ENCODE measurements at regions not wholly inside any gene's neighbourhood (a gene's known extent, or its start where the extent isn't known, plus 50 kb on each side); places are given as distances from the start of the nearest gene placed in this dataset.
"Not testable (repeated sequence)": the region's sequence is repeated elsewhere in the genome, so short reads cannot be mapped to it uniquely, and the experiment has no call there.

DNA sequence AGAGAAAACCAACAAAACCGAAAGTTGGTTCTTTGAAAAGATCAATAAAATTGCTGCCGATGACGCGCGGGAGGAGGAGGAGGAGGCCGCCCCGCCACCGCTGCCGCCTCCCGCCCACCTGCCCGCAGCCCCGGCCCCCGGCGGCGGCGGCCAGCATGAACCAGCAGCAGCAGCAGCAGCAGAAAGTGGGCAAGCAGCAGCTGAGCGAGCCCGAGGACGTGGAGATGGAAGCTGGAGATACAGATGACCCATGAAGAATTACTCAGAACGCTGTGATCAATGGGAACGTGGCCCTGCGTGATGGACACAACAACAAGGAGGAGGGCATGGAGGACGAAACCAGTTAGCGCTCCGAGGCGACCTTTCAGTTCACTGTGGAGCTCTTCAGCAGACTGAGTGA is 53.9 kb upstream of the EFNA5 start:
- no peak for ATAC-seq (ENCODE audit: poor library complexity)
- H3K27ac Mint-ChIP-seq: no peak overlapping the region
- H3K27me3 Mint-ChIP-seq: no peaks in the 10 kb centered on the region
- TF ChIP-seq, protein P1, sequence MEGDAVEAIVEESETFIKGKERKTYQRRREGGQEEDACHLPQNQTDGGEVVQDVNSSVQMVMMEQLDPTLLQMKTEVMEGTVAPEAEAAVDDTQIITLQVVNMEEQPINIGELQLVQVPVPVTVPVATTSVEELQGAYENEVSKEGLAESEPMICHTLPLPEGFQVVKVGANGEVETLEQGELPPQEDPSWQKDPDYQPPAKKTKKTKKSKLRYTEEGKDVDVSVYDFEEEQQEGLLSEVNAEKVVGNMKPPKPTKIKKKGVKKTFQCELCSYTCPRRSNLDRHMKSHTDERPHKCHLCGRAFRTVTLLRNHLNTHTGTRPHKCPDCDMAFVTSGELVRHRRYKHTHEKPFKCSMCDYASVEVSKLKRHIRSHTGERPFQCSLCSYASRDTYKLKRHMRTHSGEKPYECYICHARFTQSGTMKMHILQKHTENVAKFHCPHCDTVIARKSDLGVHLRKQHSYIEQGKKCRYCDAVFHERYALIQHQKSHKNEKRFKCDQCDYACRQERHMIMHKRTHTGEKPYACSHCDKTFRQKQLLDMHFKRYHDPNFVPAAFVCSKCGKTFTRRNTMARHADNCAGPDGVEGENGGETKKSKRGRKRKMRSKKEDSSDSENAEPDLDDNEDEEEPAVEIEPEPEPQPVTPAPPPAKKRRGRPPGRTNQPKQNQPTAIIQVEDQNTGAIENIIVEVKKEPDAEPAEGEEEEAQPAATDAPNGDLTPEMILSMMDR (IDR thresholded peaks at IDR 0.05): no peak
- no peaks in the 10 kb centered on the region for H3K4me1 ChIP-seq (ENCODE audit: insufficient read depth, low read length)
- no peak overlapping the region for H3K4me3 ChIP-seq (ENCODE audit: low read length)
- no peaks in the 10 kb centered on the region for H3K27me3 ChIP-seq (ENCODE audit: control insufficient read depth in 1 of 2, insufficient read depth in 2 of 2, low read length in 2 of 2)
- H3K36me3 ChIP-seq (ENCODE audit: insufficient read depth, low read length): no peaks in the 10 kb centered on the region
- H3K4me1 Mint-ChIP-seq (ENCODE audit: low read depth): no peaks in the 10 kb centered on the region
- DNase-seq: no peak
- H3K36me3 Mint-ChIP-seq (ENCODE audit: low read depth): no peaks in the 10 kb centered on the region
- no peak overlapping the region for H3K4me3 Mint-ChIP-seq
- intact Hi-C loops (cut with DNase I, micrococcal nuclease): no loop called here
- H3K9me3 ChIP-seq (ENCODE audit: control insufficient read depth in 1 of 2, insufficient read depth in 1 of 2, low read length in 2 of 2): peaks cover 0 to 10% of the 10 kb centered on the region in 2 experiments
- POLR2A ChIA-PET: no interaction called here
- H3K27ac ChIP-seq (ENCODE audit: low read depth in 1 of 2, low read length in 2 of 2): no peak overlapping the region
- peaks cover 17% of the 10 kb centered on the region for H3K9me3 Mint-ChIP-seq
- CTCF ChIA-PET: no interaction called here

DNA sequence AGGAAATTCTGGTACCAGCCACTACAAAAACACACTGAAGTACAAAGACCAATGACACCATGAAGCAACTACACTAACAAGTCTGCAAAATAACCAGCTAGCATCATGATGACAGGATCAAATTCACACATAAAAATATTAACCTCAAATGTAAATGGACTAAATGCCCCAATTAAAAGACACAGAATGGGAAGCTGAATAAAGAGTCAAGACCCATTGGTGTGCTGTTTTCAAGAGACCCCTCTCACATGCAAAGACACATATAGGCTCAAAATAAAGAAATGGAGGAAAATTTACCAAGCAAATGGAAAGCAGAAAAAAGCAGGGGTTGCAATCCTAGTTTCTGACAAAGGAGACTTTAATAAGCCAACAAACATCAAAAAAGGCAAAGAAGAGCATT is 50.5 kb upstream of the EFNA5 start:
- H3K4me3 Mint-ChIP-seq; H3K27ac Mint-ChIP-seq; intact Hi-C loops (cut with DNase I, micrococcal nuclease); H3K36me3 ChIP-seq (ENCODE audit: insufficient read depth, low read length); H3K36me3 Mint-ChIP-seq (ENCODE audit: low read depth); H3K27ac ChIP-seq (ENCODE audit: low read depth in 1 of 2, low read length in 2 of 2); DNase-seq; H3K27me3 ChIP-seq (ENCODE audit: control insufficient read depth in 1 of 2, insufficient read depth in 2 of 2, low read length in 2 of 2); H3K4me1 ChIP-seq (ENCODE audit: insufficient read depth, low read length); H3K4me1 Mint-ChIP-seq (ENCODE audit: low read depth); H3K27me3 Mint-ChIP-seq; CTCF ChIA-PET; POLR2A ChIA-PET; H3K4me3 ChIP-seq (ENCODE audit: low read length); ATAC-seq (ENCODE audit: poor library complexity): not testable (repeated sequence)
- H3K9me3 ChIP-seq (ENCODE audit: control insufficient read depth in 1 of 2, insufficient read depth in 1 of 2, low read length in 2 of 2): peaks cover 0 to 18% of the 10 kb centered on the region in 2 experiments
- H3K9me3 Mint-ChIP-seq: peaks cover 21% of the 10 kb centered on the region

All from CD4-positive, alpha-beta T cell (primary cell).